HG03045 (cell line): ENCODE measurements at regions not wholly inside any gene's neighbourhood (a gene's known extent, or its start where the extent isn't known, plus 50 kb on each side); places are given as distances from the start of the nearest gene placed in this dataset.

Experiments used
- ATAC-seq: cut with Tn5 transposase; IDR thresholded peaks from one replicate; pipeline ENCODE4 v1.9.1; 2021; ENCODE audit warnings: mild to moderate bottlenecking, moderate library complexity; ENCODE audit not compliant: unreplicated experiment

DNA sequence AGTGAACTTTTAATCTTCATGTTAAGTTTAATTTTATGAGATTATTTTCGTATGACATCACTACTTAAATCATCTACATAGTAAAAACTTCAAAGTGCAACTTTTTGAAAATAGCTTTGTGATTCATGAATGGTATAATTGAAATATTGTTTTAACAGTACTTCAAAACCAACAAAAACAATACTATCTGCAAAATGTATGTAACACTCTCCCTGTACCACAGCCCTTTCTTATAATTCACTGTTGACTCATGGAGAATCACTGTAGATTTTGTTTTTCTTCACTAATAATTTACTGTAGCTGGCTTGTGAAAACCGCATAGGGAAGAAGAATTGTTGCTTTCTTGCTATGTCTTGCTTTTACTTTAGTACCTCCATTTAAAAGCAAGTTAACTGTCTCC is 301.4 kb upstream of the ADAMTS5 start:
- ATAC-seq, result no peak

GRCh38 chr21:27265949-27266348 is 299.1 kb upstream of the ADAMTS5 start:
- no peak for ATAC-seq

- no peak for ATAC-seq
Measured at GRCh38 chr21:27265492-27265891, 298.6 kb upstream of the ADAMTS5 start.

DNA sequence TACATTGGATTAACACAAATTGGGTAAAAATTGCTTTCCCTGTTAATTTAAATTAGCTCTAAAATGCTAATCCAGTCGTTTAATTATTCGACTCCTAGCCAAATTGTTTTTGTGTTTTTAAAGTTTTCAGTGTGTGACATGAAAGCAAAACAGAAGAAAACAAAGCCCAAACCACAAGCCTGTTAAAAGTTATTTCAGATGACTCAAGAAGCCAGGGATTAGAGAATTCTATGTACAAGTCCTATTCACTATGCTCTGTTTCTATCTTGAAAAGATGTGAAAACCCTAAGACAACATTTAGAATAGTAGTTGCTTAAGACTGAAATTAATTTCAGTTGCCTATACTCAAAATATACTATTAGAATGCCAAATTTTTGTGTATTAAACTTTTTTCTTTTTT is 294.8 kb upstream of the ADAMTS5 start:
- no peak for ATAC-seq

GRCh38 chr21:27260728-27261127 is 293.8 kb upstream of the ADAMTS5 start:
- no peak for ATAC-seq

DNA sequence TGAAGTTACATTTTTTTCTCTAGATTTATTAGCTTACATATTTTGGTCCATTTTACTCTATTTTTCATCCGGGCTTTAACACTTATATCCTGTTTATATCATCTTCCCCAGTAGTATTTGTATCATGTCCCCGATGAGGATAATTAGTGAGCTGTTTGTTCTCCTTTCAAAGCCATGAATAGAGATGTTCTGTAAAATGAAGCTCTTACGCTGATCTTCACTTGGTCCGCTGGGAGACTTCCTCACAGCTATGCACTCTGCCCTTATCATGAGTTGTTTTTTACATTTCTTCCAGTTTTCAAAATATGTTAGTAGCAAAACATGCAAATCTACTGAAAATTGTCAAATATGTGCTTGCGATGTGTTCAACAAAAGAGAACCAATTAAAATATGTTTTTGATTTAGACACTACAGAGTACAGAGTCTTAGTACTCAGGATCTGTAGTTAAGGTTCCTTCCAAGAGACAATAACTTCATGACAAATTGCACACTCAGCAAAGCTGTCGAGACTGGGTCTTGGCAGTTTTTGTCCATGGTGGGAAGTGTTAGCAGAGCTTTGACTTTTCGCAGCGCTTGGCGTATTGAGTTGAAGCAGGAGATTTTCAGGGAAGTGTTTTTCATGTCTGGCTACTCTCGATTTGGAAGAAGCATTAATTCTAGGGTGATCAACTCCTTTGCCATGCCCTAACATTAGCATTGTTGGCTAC is 292.0 kb upstream of the ADAMTS5 start:
- ATAC-seq, result no peak

- ATAC-seq, result no peak
Measured at GRCh38 chr21:27257908-27258556, 291.1 kb upstream of the ADAMTS5 start.

- ATAC-seq, result no peak
Measured at GRCh38 chr21:27257226-27257625, 290.3 kb upstream of the ADAMTS5 start.

GRCh38 chr21:27251752-27252151 is 284.9 kb upstream of the ADAMTS5 start:
- ATAC-seq, result no peak

DNA sequence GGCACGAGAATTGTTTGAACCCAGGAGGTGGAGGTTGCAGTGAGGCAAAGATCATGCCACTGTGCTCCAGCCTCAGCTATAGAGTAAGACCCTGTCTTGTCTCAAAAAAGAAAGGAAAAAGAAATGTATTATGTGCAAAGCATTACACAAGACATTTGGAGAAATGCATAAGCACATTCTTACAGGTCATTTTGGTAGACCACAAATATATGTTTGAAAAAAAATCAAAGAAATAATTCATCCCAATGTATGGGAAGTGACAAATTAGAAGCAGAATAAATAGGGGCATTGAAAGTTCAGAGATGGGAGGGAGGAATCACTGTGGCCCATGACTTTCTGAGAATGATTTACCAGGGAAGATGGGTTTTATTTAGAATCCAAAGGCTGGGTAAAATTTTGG is 283.5 kb upstream of the ADAMTS5 start:
- no peak for ATAC-seq

DNA sequence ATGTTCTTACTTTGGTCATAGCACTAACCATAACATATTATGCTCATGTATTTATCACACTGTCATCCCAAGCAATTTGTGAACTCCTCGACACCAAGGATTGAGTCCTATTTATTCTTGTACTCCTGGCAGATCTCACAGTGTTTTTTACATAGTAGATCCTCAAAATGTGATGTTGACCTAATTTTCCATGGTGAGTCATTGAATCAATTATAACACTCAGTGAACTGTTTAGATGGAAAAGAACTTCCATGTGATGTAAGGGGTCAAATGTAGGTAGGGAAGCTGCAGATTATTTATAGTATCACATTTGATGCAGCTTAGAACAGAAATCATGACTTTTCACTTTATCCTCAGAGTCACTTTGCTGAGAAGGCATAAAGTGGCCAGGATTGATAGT is 281.9 kb upstream of the ADAMTS5 start:
- no peak for ATAC-seq

DNA sequence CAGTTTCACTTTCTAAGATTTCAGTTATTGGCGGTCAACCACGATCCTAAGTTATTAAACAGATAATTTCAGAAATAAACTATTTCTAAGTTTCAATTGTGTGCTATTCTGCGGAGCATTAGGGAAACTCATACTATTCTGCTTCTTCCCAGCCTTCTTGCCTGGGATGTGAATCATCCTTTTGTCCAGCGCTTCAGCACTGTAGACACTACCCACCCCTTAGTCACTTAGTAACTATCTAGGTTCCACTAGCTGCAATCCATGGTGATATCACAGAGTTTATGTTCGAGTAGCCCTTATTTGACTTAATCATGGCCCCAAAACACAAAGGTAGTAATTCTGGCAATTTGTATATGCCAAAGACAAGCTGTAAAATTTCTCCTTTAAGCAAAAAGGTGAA is 279.9 kb upstream of the ADAMTS5 start:
- no peak for ATAC-seq

DNA sequence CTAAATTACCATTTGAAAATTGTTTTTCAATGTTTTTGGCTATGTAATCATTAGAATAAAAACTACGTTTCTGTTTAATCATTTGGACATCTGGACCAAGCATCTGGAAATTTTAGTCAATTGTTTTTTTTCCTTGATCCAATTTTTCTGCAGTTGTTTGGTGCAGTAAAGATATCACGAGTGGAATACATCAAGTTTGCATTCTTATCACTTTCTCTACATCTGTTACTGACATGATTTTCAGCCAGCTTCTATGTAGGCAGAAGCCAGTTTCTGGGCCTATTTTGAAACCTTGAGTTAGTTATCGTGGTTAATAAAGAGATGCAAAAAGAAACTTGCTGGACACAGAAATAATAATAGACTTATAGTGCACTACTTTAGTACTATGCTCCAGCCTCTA is 277.9 kb upstream of the ADAMTS5 start:
- ATAC-seq, result no peak

- no peak for ATAC-seq
Measured at GRCh38 chr21:27244352-27244751, 277.5 kb upstream of the ADAMTS5 start.

GRCh38 chr21:27240839-27241238 is 274.0 kb upstream of the ADAMTS5 start:
- ATAC-seq, result no peak

GRCh38 chr21:27233514-27234115 is 266.7 kb upstream of the ADAMTS5 start:
- no peak for ATAC-seq

DNA sequence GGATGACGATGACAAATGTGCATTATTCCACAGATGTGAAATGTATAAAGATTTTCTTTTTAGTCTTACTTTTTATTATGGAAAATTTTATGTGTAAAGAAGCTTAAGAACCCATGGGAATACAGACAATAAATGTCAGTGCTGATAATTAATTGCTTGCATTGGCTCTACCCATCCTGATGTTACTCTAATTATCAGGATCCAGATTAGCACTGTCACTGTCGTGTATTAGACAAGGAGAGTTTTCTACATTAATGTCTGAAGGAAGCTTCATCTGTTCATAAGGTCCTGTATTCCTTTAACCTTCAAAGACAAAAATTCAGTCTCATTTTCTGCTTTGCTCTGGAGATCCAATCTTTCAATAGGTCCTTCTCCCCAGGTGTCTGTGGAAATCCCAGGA is 259.1 kb upstream of the ADAMTS5 start:
- no peak for ATAC-seq

DNA sequence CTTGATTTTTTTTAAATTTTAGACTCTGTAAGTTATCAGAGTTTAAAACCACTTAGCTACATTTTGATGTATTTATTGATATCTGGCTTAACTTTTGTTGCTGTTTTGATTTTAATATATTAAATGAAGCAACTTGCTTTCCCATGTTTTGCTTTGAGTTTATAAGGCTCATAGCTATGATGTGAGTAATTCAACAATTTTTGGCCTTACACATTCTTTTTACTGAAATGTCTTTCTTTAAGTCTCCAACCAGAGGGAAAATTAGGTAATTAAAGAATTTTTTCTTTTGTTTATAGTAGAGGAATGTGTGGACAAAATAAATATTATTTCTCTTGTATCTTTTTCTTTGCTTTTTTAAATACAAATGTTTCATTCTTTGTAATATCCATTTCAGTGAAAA is 258.3 kb upstream of the ADAMTS5 start:
- no peak for ATAC-seq

GRCh38 chr21:27224169-27224568 is 257.3 kb upstream of the ADAMTS5 start:
- no peak for ATAC-seq

GRCh38 chr21:27221077-27221476 is 254.2 kb upstream of the ADAMTS5 start:
- ATAC-seq, result no peak

- ATAC-seq, result no peak
Measured at GRCh38 chr21:27220416-27220815, 253.5 kb upstream of the ADAMTS5 start.

GRCh38 chr21:27219068-27219467 is 252.2 kb upstream of the ADAMTS5 start:
- no peak for ATAC-seq
